Astrocyte of the spinal cord (primary cell): ENCODE measurements at regions not wholly inside any gene's neighbourhood (a gene's known extent, or its start where the extent isn't known, plus 50 kb on each side); places are given as distances from the start of the nearest gene placed in this dataset.

Source experiments
- DNase-seq: peaks from one replicate; pipeline ENCODE4 v3.0.0; 2011; ENCODE audit warnings: low read depth, low spot score
- H3K4me3 ChIP-seq: 2 replicates; pipeline ENCODE4 v1.5.1; 2011; ENCODE audit warnings: low read depth, mild to moderate bottlenecking, low read length, moderate library complexity
- in situ Hi-C: cut with HindIII; loops from 2 replicates; pipeline ENCODE4 v1.10.0; 2017; ENCODE audit warnings: low sequenced_read_pairs
- TF ChIP-seq, protein P1 (sequence below): IDR thresholded peaks from 2 replicates; pipeline ENCODE4 v1.5.1; 2012; ENCODE audit warnings: low read depth, mild to moderate bottlenecking, low read length, inconsistent platforms

DNA sequence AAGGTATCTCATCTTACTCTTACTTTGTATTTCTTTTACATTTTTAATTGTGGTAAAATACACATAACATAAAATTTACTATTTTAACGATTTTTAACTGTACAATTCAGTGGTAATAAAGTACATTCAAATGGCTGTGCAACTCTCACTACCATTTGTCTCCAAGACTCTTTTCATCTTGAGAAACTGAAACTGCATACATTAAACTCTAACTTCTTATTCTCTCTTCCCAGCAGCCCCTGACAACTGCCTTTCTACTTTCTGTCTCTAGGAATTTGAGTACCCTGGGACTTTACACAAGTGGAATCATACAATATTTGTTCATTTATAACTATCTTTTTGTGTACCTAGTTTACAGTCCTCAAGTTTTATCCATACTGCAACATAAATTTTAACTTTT is 725.8 kb upstream of the KIRREL3 start:
- no peak for DNase-seq
- no peak overlapping the region for H3K4me3 ChIP-seq
- TF ChIP-seq, protein P1, sequence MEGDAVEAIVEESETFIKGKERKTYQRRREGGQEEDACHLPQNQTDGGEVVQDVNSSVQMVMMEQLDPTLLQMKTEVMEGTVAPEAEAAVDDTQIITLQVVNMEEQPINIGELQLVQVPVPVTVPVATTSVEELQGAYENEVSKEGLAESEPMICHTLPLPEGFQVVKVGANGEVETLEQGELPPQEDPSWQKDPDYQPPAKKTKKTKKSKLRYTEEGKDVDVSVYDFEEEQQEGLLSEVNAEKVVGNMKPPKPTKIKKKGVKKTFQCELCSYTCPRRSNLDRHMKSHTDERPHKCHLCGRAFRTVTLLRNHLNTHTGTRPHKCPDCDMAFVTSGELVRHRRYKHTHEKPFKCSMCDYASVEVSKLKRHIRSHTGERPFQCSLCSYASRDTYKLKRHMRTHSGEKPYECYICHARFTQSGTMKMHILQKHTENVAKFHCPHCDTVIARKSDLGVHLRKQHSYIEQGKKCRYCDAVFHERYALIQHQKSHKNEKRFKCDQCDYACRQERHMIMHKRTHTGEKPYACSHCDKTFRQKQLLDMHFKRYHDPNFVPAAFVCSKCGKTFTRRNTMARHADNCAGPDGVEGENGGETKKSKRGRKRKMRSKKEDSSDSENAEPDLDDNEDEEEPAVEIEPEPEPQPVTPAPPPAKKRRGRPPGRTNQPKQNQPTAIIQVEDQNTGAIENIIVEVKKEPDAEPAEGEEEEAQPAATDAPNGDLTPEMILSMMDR = no peak
- in situ Hi-C loops = no loop called here

DNA sequence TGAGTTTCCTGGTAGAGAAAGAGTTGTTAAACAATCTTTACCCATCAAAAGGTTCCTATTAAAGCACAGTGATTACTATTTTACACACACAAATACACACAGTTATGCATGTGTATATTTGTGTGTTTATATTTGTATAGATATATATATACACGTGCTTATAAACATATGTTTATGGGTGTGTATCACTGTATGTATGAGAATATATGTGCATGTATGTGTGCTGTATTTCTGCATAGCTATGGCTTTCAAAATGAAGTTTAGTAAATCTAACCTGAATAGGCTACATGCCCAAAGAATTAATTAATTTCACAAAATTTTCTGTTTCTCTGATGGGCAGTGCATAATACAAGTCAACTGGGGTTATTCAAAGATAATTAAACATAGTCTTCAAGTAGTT is 723.1 kb upstream of the KIRREL3 start:
- DNase-seq = no peak
- H3K4me3 ChIP-seq = no peak overlapping the region
- in situ Hi-C loops = no loop called here
- TF ChIP-seq, protein P1 = no peak

DNA sequence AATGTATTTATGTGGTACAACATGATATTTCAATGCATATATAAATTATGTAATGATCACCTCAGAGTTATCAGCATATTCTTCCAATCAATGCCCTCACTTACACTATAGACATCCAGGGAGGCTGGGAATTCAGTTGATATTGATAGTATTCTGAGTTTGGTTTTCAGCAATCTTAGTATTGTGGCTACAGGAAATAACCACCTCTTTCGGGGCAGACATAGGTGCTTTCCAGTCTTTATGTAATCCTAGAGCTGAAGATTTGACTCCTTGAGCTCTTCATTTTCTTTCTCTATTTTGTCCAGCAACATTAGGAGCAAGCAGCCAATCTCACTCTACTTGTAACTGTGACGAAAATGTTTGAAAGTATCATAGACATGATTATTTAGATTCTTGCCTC is 712.7 kb upstream of the KIRREL3 start:
- no peak overlapping the region for H3K4me3 ChIP-seq
- TF ChIP-seq, protein P1 = no peak
- in situ Hi-C loops = no loop called here
- DNase-seq = no peak

DNA sequence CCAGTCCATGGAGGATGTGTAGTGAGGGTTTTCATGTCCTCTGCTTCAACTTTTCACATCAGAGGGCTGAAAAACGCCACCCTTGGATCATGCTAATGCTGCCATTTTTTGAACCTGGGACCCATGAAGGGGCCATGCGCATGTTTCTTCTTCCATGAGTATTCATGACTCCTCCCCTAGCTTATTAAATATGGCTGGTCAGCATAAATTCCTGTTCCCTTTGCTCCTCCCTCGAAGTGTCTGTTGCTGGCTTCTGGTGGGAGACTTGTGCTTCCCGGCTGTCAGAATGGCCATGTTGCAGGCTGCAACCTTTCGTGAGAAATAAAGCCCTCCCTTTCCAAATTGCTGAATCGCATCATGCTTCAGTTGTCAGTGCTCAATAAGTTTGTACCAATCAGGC is 711.2 kb upstream of the KIRREL3 start:
- TF ChIP-seq, protein P1 = no peak
- no peak for DNase-seq
- H3K4me3 ChIP-seq = no peak overlapping the region
- in situ Hi-C loops = no loop called here

DNA sequence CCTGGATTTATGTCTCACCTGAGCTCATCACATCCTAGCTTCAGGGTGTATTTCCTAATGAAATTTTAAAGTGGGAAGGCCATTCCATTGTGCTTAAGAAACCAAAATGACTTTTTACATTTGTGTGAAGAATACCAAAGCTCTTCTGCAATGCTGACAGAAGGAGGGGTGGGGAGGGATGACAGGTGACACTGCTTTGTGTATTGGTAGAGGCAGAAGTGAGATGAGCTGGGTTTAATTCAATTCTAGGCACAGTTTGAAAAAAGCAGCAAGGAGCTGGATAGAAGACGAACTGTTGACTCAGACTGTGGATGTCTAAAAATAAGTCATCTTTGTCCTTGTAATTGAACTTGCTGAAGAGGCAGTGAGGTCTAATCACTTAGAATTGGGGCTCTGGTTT is 710.3 kb upstream of the KIRREL3 start:
- TF ChIP-seq, protein P1 = no peak
- in situ Hi-C loops = no loop called here
- no peak overlapping the region for H3K4me3 ChIP-seq
- no peak for DNase-seq

DNA sequence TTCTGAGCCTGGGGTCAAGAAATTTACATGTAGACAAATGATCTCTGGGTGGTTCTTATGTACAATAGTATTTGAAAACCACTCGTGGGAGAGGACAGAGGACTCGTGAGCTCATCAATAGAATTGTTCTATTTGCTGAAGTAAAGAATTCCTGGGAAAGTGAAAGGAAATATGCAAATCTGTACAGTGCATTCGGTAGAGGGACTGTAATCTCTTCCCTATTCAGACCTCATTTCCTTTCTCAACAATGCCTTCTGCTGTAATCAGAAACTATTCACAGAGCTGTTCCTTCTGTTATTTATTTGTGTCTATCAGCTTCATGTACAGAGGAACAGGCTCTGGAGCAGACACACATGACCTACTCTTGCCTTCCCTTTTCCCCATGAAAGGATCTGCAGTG is 709.4 kb upstream of the KIRREL3 start:
- in situ Hi-C loops = no loop called here
- TF ChIP-seq, protein P1 = no peak
- H3K4me3 ChIP-seq = no peak overlapping the region
- no peak for DNase-seq

DNA sequence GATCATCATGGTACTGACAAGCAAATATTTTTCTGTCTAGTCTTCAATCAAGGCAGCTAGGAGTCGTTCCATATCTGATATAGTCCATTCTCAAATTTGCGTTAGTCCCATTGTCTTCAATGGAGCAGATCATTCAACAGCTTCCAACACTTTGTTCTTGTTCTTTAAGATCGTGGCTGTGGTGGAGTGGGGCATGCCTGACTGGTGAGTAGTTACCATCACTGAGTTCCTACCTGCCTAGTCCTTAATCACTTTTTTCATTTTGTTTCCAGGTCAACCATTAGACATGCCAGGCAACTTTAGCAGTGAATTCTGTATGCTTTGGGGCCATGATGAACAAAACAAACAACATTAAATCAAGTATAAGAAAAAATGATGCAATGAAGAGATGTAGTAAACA is 693.1 kb upstream of the KIRREL3 start:
- no peak overlapping the region for H3K4me3 ChIP-seq
- in situ Hi-C loops = no loop called here
- TF ChIP-seq, protein P1 = no peak
- no peak for DNase-seq
